HG02943 (cell line): ENCODE measurements at regions not wholly inside any gene's neighbourhood (a gene's known extent, or its start where the extent isn't known, plus 50 kb on each side); places are given as distances from the start of the nearest gene placed in this dataset.
"Not testable (repeated sequence)": the region's sequence is repeated elsewhere in the genome, so short reads cannot be mapped to it uniquely, and the experiment has no call there.

Experiments
- ATAC-seq: cut with Tn5 transposase; IDR thresholded peaks from one replicate; pipeline ENCODE4 v1.9.1; 2021; ENCODE audit warnings: mild to moderate bottlenecking, low read depth, moderate library complexity; ENCODE audit not compliant: unreplicated experiment

DNA sequence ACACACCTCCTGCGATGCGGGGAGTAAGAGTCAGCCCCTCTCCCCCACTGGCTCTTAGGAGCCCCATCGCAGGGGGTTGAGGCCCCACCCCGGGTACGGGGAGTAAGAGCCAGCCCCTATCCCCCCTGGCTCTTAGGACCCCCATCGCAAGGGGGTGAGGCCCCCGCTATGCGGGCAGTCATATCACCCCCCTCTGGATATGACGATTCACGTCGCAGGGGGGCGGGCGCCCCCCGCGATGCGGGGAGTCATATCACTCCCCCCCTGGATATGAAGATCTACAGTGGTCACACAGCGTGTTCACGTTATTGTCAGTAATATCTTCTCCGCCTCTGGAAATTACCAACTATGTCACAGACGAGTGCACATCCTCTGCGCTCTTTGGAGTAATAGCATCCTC is 61.1 kb downstream of the DEFB131A start:
- not testable (repeated sequence) for ATAC-seq

- ATAC-seq = not testable (repeated sequence)
Observed at GRCh38 chr4:9506672-9507071, 62.5 kb downstream of the DEFB131A start.

DNA sequence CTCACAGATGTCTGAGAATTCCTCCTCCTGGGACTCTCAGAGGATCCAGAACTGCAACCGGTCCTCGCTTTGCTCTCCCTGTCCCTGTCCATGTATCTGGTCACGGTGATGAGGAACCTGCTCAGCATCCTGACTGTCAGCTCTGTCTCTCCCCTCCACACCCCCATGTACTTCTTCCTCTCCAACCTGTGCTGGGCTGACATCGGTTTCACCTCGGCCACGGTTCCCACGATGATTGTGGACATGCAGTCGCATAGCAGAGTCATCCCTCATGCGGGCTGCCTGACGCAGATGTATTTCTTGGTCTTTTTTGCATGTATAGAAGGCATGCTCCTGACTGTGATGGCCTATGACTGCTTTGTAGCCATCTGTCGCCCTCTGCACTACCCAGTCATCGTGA is 68.7 kb downstream of the DEFB131A start:
- not testable (repeated sequence) for ATAC-seq

GRCh38 chr4:9519631-9520030 is 75.4 kb downstream of the DEFB131A start:
- ATAC-seq = not testable (repeated sequence)

GRCh38 chr4:9522903-9523302 is 78.7 kb downstream of the DEFB131A start:
- not testable (repeated sequence) for ATAC-seq

DNA sequence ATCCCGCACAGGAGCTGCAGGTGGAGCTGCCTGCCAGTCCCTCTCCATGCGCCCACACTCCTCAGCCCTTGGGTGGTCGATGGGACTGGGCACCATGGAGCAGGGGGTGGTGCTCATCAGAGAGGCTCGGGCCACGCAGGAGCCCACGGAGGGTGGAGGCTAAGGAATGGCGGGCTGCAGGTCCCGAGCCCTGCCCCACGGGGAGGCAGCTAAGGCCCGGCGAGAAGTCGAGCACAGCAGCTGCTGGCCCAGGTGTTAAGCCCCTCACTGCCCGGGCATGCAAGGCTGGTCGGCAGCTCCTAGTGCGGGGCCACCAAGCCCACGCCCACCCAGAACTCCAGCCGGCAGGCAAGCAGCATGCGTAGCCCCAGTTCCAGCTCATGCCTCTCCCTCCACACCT is 80.2 kb downstream of the DEFB131A start:
- not testable (repeated sequence) for ATAC-seq

GRCh38 chr4:9532134-9532862 is 88.1 kb downstream of the DEFB131A start:
- not testable (repeated sequence) for ATAC-seq

- ATAC-seq = not testable (repeated sequence)
Observed at GRCh38 chr4:9532863-9533192, 88.6 kb downstream of the DEFB131A start.

DNA sequence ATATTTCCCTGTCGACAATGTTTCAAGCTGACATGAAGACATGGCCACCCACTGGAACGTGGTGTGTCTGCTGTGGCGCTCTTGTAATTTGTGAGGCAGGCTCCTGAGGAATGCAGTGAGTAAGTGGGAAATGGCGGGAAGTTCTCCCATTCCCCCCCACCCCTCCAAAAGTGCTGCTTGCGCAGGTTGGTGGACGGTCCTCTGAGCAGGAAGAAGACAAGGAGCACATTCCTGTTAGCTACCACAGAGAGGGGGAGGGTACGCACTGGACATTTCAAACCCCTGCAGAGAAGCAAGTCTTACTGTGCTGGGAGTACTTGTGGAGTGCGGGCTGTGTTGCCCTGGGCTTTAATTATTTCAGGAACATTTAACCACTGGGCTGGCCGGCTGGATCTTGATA is 92.9 kb downstream of the DEFB131A start:
- ATAC-seq = not testable (repeated sequence)

GRCh38 chr4:9539939-9540520 is 95.8 kb downstream of the DEFB131A start:
- not testable (repeated sequence) for ATAC-seq

- not testable (repeated sequence) for ATAC-seq
Observed at GRCh38 chr4:9541388-9541915, 97.2 kb downstream of the DEFB131A start.

DNA sequence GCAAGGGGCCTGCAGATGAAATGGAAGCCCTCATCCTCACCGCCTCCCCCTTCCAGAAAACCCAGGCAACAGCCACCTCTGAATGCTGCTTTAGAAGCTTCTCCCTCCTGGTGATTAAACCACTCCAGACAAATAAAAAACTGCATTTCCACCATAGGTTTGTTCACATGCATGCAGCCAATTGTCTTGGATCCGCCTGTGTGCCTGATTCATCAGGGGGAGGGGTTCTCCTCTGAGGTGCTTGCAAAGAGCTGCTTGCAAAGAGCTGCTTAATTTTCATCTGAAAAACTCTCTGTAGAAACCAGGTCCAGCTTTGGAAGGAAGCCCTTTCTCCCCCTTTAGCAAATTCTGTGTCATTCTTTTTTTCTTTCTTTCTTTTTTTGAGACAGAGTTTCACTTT is 100.6 kb downstream of the DEFB131A start:
- not testable (repeated sequence) for ATAC-seq

- ATAC-seq = not testable (repeated sequence)
Observed at GRCh38 chr4:9547470-9547869, 103.3 kb downstream of the DEFB131A start.

DNA sequence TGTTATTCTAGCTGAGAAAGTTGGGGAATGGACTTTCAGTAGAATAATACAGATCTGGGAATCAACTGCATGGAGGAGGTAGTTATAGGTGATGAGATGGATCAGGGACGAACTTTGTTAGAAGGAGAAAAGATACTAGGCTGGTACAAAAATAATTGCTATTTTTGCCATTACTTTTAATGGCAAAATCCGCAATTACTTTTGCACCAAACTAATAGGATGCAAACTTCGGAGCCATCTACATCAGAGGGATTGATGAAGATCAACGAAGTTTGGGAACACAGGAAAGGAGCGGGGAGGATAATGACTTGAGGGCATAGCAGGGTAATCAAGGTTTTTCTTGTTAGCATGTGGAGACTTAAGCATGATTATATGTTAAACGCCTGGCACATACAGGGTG is 111.9 kb downstream of the DEFB131A start:
- ATAC-seq = not testable (repeated sequence)

DNA sequence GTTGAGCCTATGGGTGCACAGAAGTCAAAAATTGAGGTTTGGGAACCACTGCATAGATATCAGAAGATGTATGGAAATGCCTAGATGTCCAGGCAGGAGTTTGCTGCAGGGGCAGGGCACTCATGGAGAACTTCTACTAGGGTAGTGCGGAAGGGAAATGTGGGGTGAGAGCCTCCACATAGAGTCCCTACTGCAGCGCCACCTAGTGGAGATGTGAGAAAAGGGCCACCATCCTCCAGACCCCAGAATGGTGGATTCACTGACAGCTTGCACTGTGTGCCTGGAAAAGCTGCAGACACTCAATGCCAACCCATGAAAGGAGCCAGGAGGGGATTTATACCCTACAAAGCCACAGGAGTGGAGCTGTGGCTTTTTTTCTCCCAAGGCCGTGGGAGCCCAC is 133.7 kb downstream of the DEFB131A start:
- not testable (repeated sequence) for ATAC-seq

GRCh38 chr4:9582880-9583279 is 138.7 kb downstream of the DEFB131A start:
- ATAC-seq = not testable (repeated sequence)

- ATAC-seq = no peak
Observed at GRCh38 chr4:9592010-9592409, 147.8 kb downstream of the DEFB131A start.

- no peak for ATAC-seq
Observed at GRCh38 chr4:9594948-9595347, 150.7 kb downstream of the DEFB131A start.

GRCh38 chr4:9595531-9595930 is 151.3 kb downstream of the DEFB131A start:
- not testable (repeated sequence) for ATAC-seq

- no peak for ATAC-seq
Observed at GRCh38 chr4:9599266-9599665, 155.1 kb downstream of the DEFB131A start.

DNA sequence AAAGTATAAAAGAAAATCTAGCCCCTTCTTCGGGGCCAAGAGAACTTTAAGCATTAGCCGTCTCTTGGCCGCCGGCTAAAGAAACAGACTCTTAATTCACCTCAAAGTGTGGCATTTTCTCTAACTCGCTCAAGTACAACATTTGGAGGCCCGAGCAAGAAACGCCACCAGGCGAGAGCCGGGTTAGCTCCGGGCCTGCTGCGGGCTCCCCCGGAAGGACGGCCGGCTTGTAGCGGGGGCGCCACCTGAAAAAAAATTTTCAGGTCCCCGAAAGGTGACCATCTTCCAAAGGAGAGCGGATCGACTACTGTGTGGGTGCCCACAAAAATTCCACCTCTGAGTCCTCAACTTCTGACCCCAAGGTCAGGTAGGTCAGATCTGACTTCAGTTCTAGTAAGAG is 156.0 kb downstream of the DEFB131A start:
- no peak for ATAC-seq

- no peak for ATAC-seq
Observed at GRCh38 chr4:9602389-9602914, 158.2 kb downstream of the DEFB131A start.
